ENCODE measurements at regions not wholly inside any gene's neighbourhood (a gene's known extent, or its start where the extent isn't known, plus 50 kb on each side); places are given as distances from the start of the nearest gene placed in this dataset.

- no peaks in the 10 kb centered on the region for H3K9me3 ChIP-seq (ENCODE audit: low read depth)
- no peaks in the 10 kb centered on the region for H3K36me3 ChIP-seq
- TF ChIP-seq CTCF (IDR thresholded peaks at IDR 0.05; ENCODE audit: low read depth, low read length), result no peak
- no peaks in the 10 kb centered on the region for H3K4me1 ChIP-seq (ENCODE audit: low read depth)
- H3K27me3 ChIP-seq, result no peaks in the 10 kb centered on the region
- H3K4me3 ChIP-seq, result no peak overlapping the region
- no peak for DNase-seq (ENCODE audit: low read depth in 1 of 2, low spot score in 1 of 2)
- no peak overlapping the region for H3K27ac ChIP-seq
Measured at GRCh38 chr2:8282858-8283252, 399.0 kb upstream of the ID2 start.

- H3K4me3 ChIP-seq, result no peak overlapping the region
- H3K4me1 ChIP-seq (ENCODE audit: low read depth), result no peaks in the 10 kb centered on the region
- H3K9me3 ChIP-seq (ENCODE audit: low read depth), result no peaks in the 10 kb centered on the region
- DNase-seq (ENCODE audit: low read depth in 1 of 2, low spot score in 1 of 2), result peak in 1 of 2 donors; percentile 28
- no peaks in the 10 kb centered on the region for H3K27me3 ChIP-seq
- H3K27ac ChIP-seq, result no peak overlapping the region
- no peaks in the 10 kb centered on the region for H3K36me3 ChIP-seq
- TF ChIP-seq CTCF (IDR thresholded peaks at IDR 0.05; ENCODE audit: low read depth, low read length), result peak; percentile 40
Measured at GRCh38 chr2:8285081-8285480, 396.8 kb upstream of the ID2 start.

GRCh38 chr2:8285898-8286297 is 396.0 kb upstream of the ID2 start:
- TF ChIP-seq CTCF (IDR thresholded peaks at IDR 0.05; ENCODE audit: low read depth, low read length), result no peak
- no peak for DNase-seq (ENCODE audit: low read depth in 1 of 2, low spot score in 1 of 2)
- no peak overlapping the region for H3K4me3 ChIP-seq
- H3K27ac ChIP-seq, result no peak overlapping the region
- no peaks in the 10 kb centered on the region for H3K9me3 ChIP-seq (ENCODE audit: low read depth)
- H3K36me3 ChIP-seq, result no peaks in the 10 kb centered on the region
- H3K4me1 ChIP-seq (ENCODE audit: low read depth), result no peaks in the 10 kb centered on the region
- H3K27me3 ChIP-seq, result no peaks in the 10 kb centered on the region

GRCh38 chr2:8288206-8288605 is 393.6 kb upstream of the ID2 start:
- no peak for TF ChIP-seq CTCF (IDR thresholded peaks at IDR 0.05; ENCODE audit: low read depth, low read length)
- Histone ChIP-seq H3K9me3 (ENCODE audit: low read depth) (no peaks in the 10 kb centered on the region), H3K27me3 (no peaks in the 10 kb centered on the region), H3K36me3 (no peaks in the 10 kb centered on the region), H3K4me1 (ENCODE audit: low read depth) (no peaks in the 10 kb centered on the region), H3K4me3 (no peak overlapping the region), H3K27ac (no peak overlapping the region)
- no peak for DNase-seq (ENCODE audit: low read depth in 1 of 2, low spot score in 1 of 2)

GRCh38 chr2:8289111-8289510 is 392.7 kb upstream of the ID2 start:
- Histone ChIP-seq H3K4me1 (ENCODE audit: low read depth) (no peaks in the 10 kb centered on the region), H3K9me3 (ENCODE audit: low read depth) (no peaks in the 10 kb centered on the region), H3K4me3 (no peak overlapping the region), H3K36me3 (no peaks in the 10 kb centered on the region), H3K27me3 (no peaks in the 10 kb centered on the region), H3K27ac (no peak overlapping the region)
- no peak for DNase-seq (ENCODE audit: low read depth in 1 of 2, low spot score in 1 of 2)
- no peak for TF ChIP-seq CTCF (IDR thresholded peaks at IDR 0.05; ENCODE audit: low read depth, low read length)

DNA sequence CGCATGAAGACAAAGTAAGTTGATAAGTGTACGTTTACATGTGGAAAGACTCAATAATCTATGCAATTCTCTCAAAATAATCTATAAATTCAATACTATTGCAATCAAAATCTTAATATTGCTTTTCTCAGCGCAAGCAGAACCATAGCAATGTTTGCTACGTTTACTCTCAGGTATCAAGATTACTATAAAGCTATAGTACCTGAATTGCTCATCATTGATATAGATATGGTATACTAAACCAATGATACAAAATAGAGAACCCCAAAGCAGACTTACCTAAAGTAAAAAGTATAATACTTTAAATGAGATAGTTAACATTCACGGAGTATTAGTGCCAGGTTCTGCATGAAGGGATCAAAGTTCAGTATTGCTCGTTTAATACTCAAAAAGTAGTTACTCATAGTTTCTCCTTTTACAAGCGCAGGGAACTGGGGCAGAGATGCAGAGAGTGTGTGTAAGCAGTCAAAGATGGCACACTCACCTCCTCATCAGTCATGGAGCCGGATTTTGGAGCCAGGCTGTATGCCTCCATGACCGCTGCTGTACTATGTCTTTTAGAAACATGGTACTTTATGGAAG is 391.0 kb upstream of the ID2 start:
- Histone ChIP-seq H3K9me3 (ENCODE audit: low read depth) (no peaks in the 10 kb centered on the region), H3K27ac (no peak overlapping the region), H3K4me3 (no peak overlapping the region), H3K27me3 (no peaks in the 10 kb centered on the region), H3K4me1 (ENCODE audit: low read depth) (no peaks in the 10 kb centered on the region), H3K36me3 (no peaks in the 10 kb centered on the region)
- no peak for DNase-seq (ENCODE audit: low read depth in 1 of 2, low spot score in 1 of 2)
- TF ChIP-seq CTCF (IDR thresholded peaks at IDR 0.05; ENCODE audit: low read depth, low read length), result no peak
